ENCODE measurements at regions not wholly inside any gene's neighbourhood (a gene's known extent, or its start where the extent isn't known, plus 50 kb on each side); places are given as distances from the start of the nearest gene placed in this dataset.

DNA sequence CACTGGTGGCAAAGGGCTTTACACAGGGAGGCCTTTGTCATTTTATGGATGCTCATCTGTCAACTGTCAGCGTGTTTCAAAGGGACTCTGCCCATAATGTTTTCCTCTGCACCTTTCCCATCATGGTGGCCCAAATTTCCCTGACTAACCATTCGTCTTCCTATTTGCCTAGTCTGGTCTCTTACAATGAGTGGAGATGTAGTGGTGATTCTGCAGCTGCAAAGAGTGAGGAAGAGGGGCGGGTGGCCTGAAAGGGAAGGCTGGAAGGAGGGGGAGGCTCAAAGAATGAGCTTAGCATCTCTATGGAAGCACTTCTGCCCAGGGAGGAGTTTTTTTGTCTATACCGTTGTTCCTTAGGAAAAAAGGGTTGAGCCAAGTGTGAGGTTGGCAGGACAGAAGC lies 447.5 kb downstream of the NKX6-1 start:
- Histone ChIP-seq H2AK5ac (ENCODE audit: insufficient read length, low read length) (no peak overlapping the region), H2BK20ac (ENCODE audit: low read depth, low read length, poor library complexity, severe bottlenecking) (no peak overlapping the region), H2BK12ac (ENCODE audit: insufficient read length, low read depth, low read length) (no peak overlapping the region), H3K14ac (ENCODE audit: insufficient read depth, low read length) (no peak overlapping the region), H3K4me2 (ENCODE audit: insufficient read depth, insufficient read length, low read length) (no peak overlapping the region), H2AFZ (ENCODE audit: low read length) (no peak overlapping the region), H3K4ac (ENCODE audit: low read depth, low read length) (no peak overlapping the region), H2BK15ac (ENCODE audit: low read depth, low read length) (no peak overlapping the region), H3K23me2 (ENCODE audit: insufficient read length, low read depth, low read length, poor library complexity, severe bottlenecking) (no peaks in the 10 kb centered on the region), H2BK120ac (ENCODE audit: low read depth, low read length, poor library complexity, severe bottlenecking) (no peak overlapping the region), H3K4me1 (ENCODE audit: insufficient read depth, low read length) (peaks cover 12% of the 10 kb centered on the region), H4K8ac (replicated peaks; ENCODE audit: insufficient read length, low read depth, low read length) (no peak overlapping the region), H4K91ac (ENCODE audit: insufficient read length, low read depth, low read length) (no peak overlapping the region), H4K5ac (ENCODE audit: insufficient read length, low read depth, low read length) (no peak overlapping the region), H3T11ph (ENCODE audit: low read length) (no peak overlapping the region), H3K27ac (ENCODE audit: insufficient read length, low read depth, low read length) (no peak overlapping the region), H3K9me3 (ENCODE audit: control insufficient read depth, low read depth, low read length) (no peaks in the 10 kb centered on the region), H3K27me3 (ENCODE audit: insufficient read depth, low read length) (no peaks in the 10 kb centered on the region), H4K20me1 (ENCODE audit: control insufficient read depth, insufficient read depth, insufficient read length) (no peaks in the 10 kb centered on the region), H3K9ac (ENCODE audit: extremely low read depth, insufficient read length, low read length) (no peak overlapping the region), H3K18ac (ENCODE audit: insufficient read length, low read depth, low read length) (no peak overlapping the region), H3K79me1 (ENCODE audit: insufficient read depth, low read depth, low read length, poor library complexity, severe bottlenecking) (no peaks in the 10 kb centered on the region), H3K79me2 (ENCODE audit: insufficient read depth, low read length) (no peaks in the 10 kb centered on the region), H2BK5ac (ENCODE audit: insufficient read length, low read length) (no peak overlapping the region), H3K23ac (ENCODE audit: insufficient read length, low read depth, low read length) (no peak overlapping the region), H3K56ac (ENCODE audit: insufficient read length, low read depth, low read length) (no peak overlapping the region)
- Mint-ChIP-seq H3K4me3 (no peak overlapping the region), H3K9me3 (no peaks in the 10 kb centered on the region; a peak in 3 of 5 replicates), H3K27me3 (ENCODE audit: low read depth) (no peaks in the 10 kb centered on the region), H3K36me3 (ENCODE audit: insufficient read depth in 1 of 3, low read depth in 3 of 3) (no peaks in the 10 kb centered on the region; a peak in 1 of 7 replicates), H3K27ac (peak overlapping the region in 2 of 3 experiments; percentile 5 to 12; a peak in 2 of 7 replicates), H3K4me1 (peaks cover 36 to 37% of the 10 kb centered on the region in 2 experiments)
- TF ChIP-seq, protein P1, sequence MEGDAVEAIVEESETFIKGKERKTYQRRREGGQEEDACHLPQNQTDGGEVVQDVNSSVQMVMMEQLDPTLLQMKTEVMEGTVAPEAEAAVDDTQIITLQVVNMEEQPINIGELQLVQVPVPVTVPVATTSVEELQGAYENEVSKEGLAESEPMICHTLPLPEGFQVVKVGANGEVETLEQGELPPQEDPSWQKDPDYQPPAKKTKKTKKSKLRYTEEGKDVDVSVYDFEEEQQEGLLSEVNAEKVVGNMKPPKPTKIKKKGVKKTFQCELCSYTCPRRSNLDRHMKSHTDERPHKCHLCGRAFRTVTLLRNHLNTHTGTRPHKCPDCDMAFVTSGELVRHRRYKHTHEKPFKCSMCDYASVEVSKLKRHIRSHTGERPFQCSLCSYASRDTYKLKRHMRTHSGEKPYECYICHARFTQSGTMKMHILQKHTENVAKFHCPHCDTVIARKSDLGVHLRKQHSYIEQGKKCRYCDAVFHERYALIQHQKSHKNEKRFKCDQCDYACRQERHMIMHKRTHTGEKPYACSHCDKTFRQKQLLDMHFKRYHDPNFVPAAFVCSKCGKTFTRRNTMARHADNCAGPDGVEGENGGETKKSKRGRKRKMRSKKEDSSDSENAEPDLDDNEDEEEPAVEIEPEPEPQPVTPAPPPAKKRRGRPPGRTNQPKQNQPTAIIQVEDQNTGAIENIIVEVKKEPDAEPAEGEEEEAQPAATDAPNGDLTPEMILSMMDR (conservative IDR thresholded peaks at IDR 0.05): no peak
- peak; percentile 32 for DNase-seq
- no CpG with 5 or more reads among the region's 4 CpGs for WGBS (ENCODE audit: extremely low coverage, insufficient read length, low lambda C conversion rate)
